Keratinocyte (primary cell): ENCODE measurements at regions not wholly inside any gene's neighbourhood (a gene's known extent, or its start where the extent isn't known, plus 50 kb on each side); places are given as distances from the start of the nearest gene placed in this dataset.

ENCODE experiments used
- DNase-seq: peaks from one replicate; pipeline ENCODE4 v3.0.0-alpha.2; 2011; ENCODE audit warnings: low read depth, missing footprints, low spot score
- FAIRE-seq: peaks from 2 replicates; lab custom pipeline; 2011; peaks lifted over from hg19 to GRCh38; lab: Jason Lieb, UNC
- H2AFZ ChIP-seq: 2 replicates; pipeline ENCODE4 v1.6.0; 2012; ENCODE audit warnings: low read length, control low read depth, inconsistent platforms; ENCODE audit not compliant: control insufficient read depth
- H3K27ac ChIP-seq: 2 replicates; pipeline ENCODE4 v1.5.1; 2011; ENCODE audit warnings: low read length; ENCODE audit not compliant: control insufficient read depth, insufficient read depth
- H3K27me3 ChIP-seq: 3 replicates; pipeline ENCODE4 v1.6.0; 2011; ENCODE audit warnings: low read length; ENCODE audit not compliant: control insufficient read depth, insufficient read depth; ENCODE audit errors: extremely low read depth
- H3K36me3 ChIP-seq, 2 experiments: 2 replicates in 1 of 2; 3 replicates in 1 of 2; pipeline ENCODE4 v1.5.1; 2011; ENCODE audit warnings: low read length in 2 of 2, mild to moderate bottlenecking in 1 of 2; ENCODE audit not compliant: control insufficient read depth in 2 of 2, insufficient read depth in 2 of 2; ENCODE audit errors: extremely low read depth in 1 of 2
- H3K4me1 ChIP-seq: 3 replicates; pipeline ENCODE4 v1.5.1; 2011; ENCODE audit warnings: low read length; ENCODE audit not compliant: control insufficient read depth, insufficient read depth; ENCODE audit errors: extremely low read depth
- H3K4me2 ChIP-seq: 3 replicates; pipeline ENCODE4 v1.6.0; 2011; ENCODE audit warnings: low read depth, low read length; ENCODE audit not compliant: control insufficient read depth, insufficient read depth; ENCODE audit errors: extremely low read depth
- H3K4me3 ChIP-seq, 3 experiments: fragments of 200-600 bp in 1 of 3; sonication (generic) in 1 of 3; 2 replicates in 2 of 3; 3 replicates in 1 of 3; pipeline ENCODE4 v1.5.1; 2011 to 2016; ENCODE audit warnings: low read length in 3 of 3, mild to moderate bottlenecking in 3 of 3, control low read depth in 2 of 3, inconsistent platforms in 1 of 3, low read depth in 1 of 3, mixed read lengths in 1 of 3, mixed run types in 1 of 3, moderate library complexity in 1 of 3; ENCODE audit not compliant: control insufficient read depth in 2 of 3, insufficient read depth in 2 of 3; ENCODE audit errors: extremely low read depth in 1 of 3
- H3K79me2 ChIP-seq: 2 replicates; pipeline ENCODE4 v1.6.0; 2012; ENCODE audit warnings: low read length; ENCODE audit not compliant: control insufficient read depth, insufficient read depth
- H3K9ac ChIP-seq: 3 replicates; pipeline ENCODE4 v1.6.0; 2011; ENCODE audit warnings: low read length; ENCODE audit not compliant: control insufficient read depth, insufficient read depth; ENCODE audit errors: extremely low read depth
- H3K9me1 ChIP-seq: 3 replicates; pipeline ENCODE4 v1.6.0; 2011; ENCODE audit warnings: low read length; ENCODE audit not compliant: control insufficient read depth, insufficient read depth; ENCODE audit errors: extremely low read depth
- H3K9me3 ChIP-seq: 2 replicates; pipeline ENCODE4 v1.5.1; 2012; ENCODE audit warnings: low read depth, low read length; ENCODE audit not compliant: control insufficient read depth
- H4K20me1 ChIP-seq: 3 replicates; pipeline ENCODE4 v1.6.0; 2011; ENCODE audit warnings: low read length; ENCODE audit not compliant: control insufficient read depth, insufficient read depth; ENCODE audit errors: extremely low read depth
- CTCF ChIP-seq, 3 experiments: IDR thresholded peaks in 1 of 3; conservative IDR thresholded peaks in 1 of 3; optimal IDR thresholded peaks in 1 of 3; 2 replicates in 2 of 3; 3 replicates in 1 of 3; pipeline versions ENCODE3 to v1.5.1; 2011; ENCODE audit warnings: low read length in 3 of 3, mild to moderate bottlenecking in 3 of 3, moderate library complexity in 2 of 3, control low read depth in 1 of 3, inconsistent platforms in 1 of 3; ENCODE audit not compliant: insufficient read depth in 2 of 3; ENCODE audit errors: extremely low read depth in 1 of 3
- EZH2 ChIP-seq: IDR thresholded peaks from one replicate; pipeline ENCODE4 v1.6.1; 2012; ENCODE audit warnings: inconsistent platforms, mild to moderate bottlenecking, low read length, moderate library complexity
- dilution Hi-C: fragments of 300-500 bp; cut with MboI; formaldehyde crosslinking; loops from one replicate; pipeline ENCODE4 v1.7.0; 2020; ENCODE audit warnings: low sequenced_read_pairs; ENCODE audit not compliant: extremely low pct_ligation_motif_present

- Histone ChIP-seq H3K4me2 (no peak overlapping the region), H3K9ac (no peak overlapping the region), H3K27ac (no peak overlapping the region), H3K4me3 (no peak overlapping the region), H2AFZ (no peak overlapping the region), H4K20me1 (no peaks in the 10 kb centered on the region), H3K4me1 (no peaks in the 10 kb centered on the region), H3K36me3 (peaks cover 0 to under 1% of the 10 kb centered on the region in 2 experiments), H3K9me1 (no peaks in the 10 kb centered on the region), H3K27me3 (no peaks in the 10 kb centered on the region), H3K9me3 (no peaks in the 10 kb centered on the region), H3K79me2 (no peaks in the 10 kb centered on the region)
- dilution Hi-C loops: no loop called here
- no peak for FAIRE-seq
- TF ChIP-seq EZH2 (no peak), CTCF (optimal IDR thresholded peaks at IDR 0.05 in 1 of 3, IDR thresholded peaks at IDR 0.05 in 1 of 3, conservative IDR thresholded peaks at IDR 0.05 in 1 of 3; ENCODE audit: extremely low read depth in 1 of 3, insufficient read depth in 2 of 3, low read length in 3 of 3) (no peak)
- no peak for DNase-seq
Observed at GRCh38 chr6:150764334-150765066, 101.0 kb upstream of the MTHFD1L start.

- Histone ChIP-seq H3K9ac (no peak overlapping the region), H3K27ac (no peak overlapping the region), H3K36me3 (peaks cover 0 to 1% of the 10 kb centered on the region in 2 experiments), H2AFZ (no peak overlapping the region), H3K79me2 (no peaks in the 10 kb centered on the region), H4K20me1 (no peaks in the 10 kb centered on the region), H3K27me3 (no peaks in the 10 kb centered on the region), H3K9me3 (no peaks in the 10 kb centered on the region), H3K9me1 (no peaks in the 10 kb centered on the region), H3K4me1 (no peaks in the 10 kb centered on the region), H3K4me2 (no peak overlapping the region), H3K4me3 (no peak overlapping the region)
- TF ChIP-seq EZH2 (no peak), CTCF (optimal IDR thresholded peaks at IDR 0.05 in 1 of 3, IDR thresholded peaks at IDR 0.05 in 1 of 3, conservative IDR thresholded peaks at IDR 0.05 in 1 of 3; ENCODE audit: extremely low read depth in 1 of 3, insufficient read depth in 2 of 3, low read length in 3 of 3) (no peak)
- no peak for DNase-seq
- dilution Hi-C loops: no loop called here
- no peak for FAIRE-seq
Observed at GRCh38 chr6:150765067-150765764, 100.3 kb upstream of the MTHFD1L start.
